Activated CD8-positive, alpha-beta memory T cell treated with anti-CD3 and anti-CD28 coated beads, Interleukin-2, amount 50 U/mL, for 1 hour (primary cell): ENCODE measurements at regions not wholly inside any gene's neighbourhood (a gene's known extent, or its start where the extent isn't known, plus 50 kb on each side); places are given as distances from the start of the nearest gene placed in this dataset.

Experiments used
- DNase-seq: peaks from one replicate; pipeline ENCODE4 v3.0.0-alpha.2; 2020; ENCODE audit errors: extremely low read depth

- DNase-seq: no peak
Observed at GRCh38 chr3:66803206-66803605, 194.9 kb upstream of the KBTBD8 start.

GRCh38 chr3:66803721-66804695 is 194.1 kb upstream of the KBTBD8 start:
- no peak for DNase-seq

- DNase-seq: no peak
Observed at GRCh38 chr3:66808891-66809594, 189.1 kb upstream of the KBTBD8 start.

GRCh38 chr3:66809595-66809958 is 188.5 kb upstream of the KBTBD8 start:
- DNase-seq: no peak

- no peak for DNase-seq
Observed at GRCh38 chr3:66812136-66812535, 186.0 kb upstream of the KBTBD8 start.

- DNase-seq: no peak
Observed at GRCh38 chr3:66812741-66813140, 185.4 kb upstream of the KBTBD8 start.

- no peak for DNase-seq
Observed at GRCh38 chr3:66816090-66816761, 181.9 kb upstream of the KBTBD8 start.

GRCh38 chr3:66817951-66818557 is 180.1 kb upstream of the KBTBD8 start:
- DNase-seq: no peak

GRCh38 chr3:66819993-66820501 is 178.1 kb upstream of the KBTBD8 start:
- DNase-seq: no peak

GRCh38 chr3:66822186-66823008 is 175.7 kb upstream of the KBTBD8 start:
- DNase-seq: peak; percentile 31

- no peak for DNase-seq
Observed at GRCh38 chr3:66823009-66823397, 175.1 kb upstream of the KBTBD8 start.

GRCh38 chr3:66823532-66823931 is 174.6 kb upstream of the KBTBD8 start:
- no peak for DNase-seq

GRCh38 chr3:66825375-66825774 is 172.7 kb upstream of the KBTBD8 start:
- no peak for DNase-seq

- DNase-seq: no peak
Observed at GRCh38 chr3:66827726-66828125, 170.4 kb upstream of the KBTBD8 start.

- DNase-seq: no peak
Observed at GRCh38 chr3:66828303-66828702, 169.8 kb upstream of the KBTBD8 start.

GRCh38 chr3:66830301-66830700 is 167.8 kb upstream of the KBTBD8 start:
- no peak for DNase-seq

GRCh38 chr3:66831931-66832330 is 166.2 kb upstream of the KBTBD8 start:
- no peak for DNase-seq

- no peak for DNase-seq
Observed at GRCh38 chr3:66836363-66837152, 161.5 kb upstream of the KBTBD8 start.

GRCh38 chr3:66838704-66839103 is 159.4 kb upstream of the KBTBD8 start:
- no peak for DNase-seq

GRCh38 chr3:66839508-66839907 is 158.6 kb upstream of the KBTBD8 start:
- DNase-seq: no peak
